EH (cell line): ENCODE measurements at regions not wholly inside any gene's neighbourhood (a gene's known extent, or its start where the extent isn't known, plus 50 kb on each side); places are given as distances from the start of the nearest gene placed in this dataset.
"Not testable (repeated sequence)": the region's sequence is repeated elsewhere in the genome, so short reads cannot be mapped to it uniquely, and the experiment has no call there.

Source experiments
- DNase-seq: peaks from one replicate; pipeline ENCODE4 v3.0.0-alpha.2; 2015; ENCODE audit warnings: low read depth

- no peak for DNase-seq
These were observed 571.7 kb upstream of the SLC35B3 start for GRCh38 chr6:9007027-9007426.

- DNase-seq = no peak
These were observed 567.5 kb upstream of the SLC35B3 start for GRCh38 chr6:9002833-9003232.

GRCh38 chr6:8995156-8995555 lies 559.8 kb upstream of the SLC35B3 start:
- no peak for DNase-seq

GRCh38 chr6:8993111-8993510 lies 557.8 kb upstream of the SLC35B3 start:
- DNase-seq = no peak

- DNase-seq = no peak
These were observed 556.5 kb upstream of the SLC35B3 start for GRCh38 chr6:8991844-8992243.

- DNase-seq = no peak
These were observed 554.7 kb upstream of the SLC35B3 start for GRCh38 chr6:8990075-8990474.

GRCh38 chr6:8983202-8983688 lies 547.9 kb upstream of the SLC35B3 start:
- DNase-seq = peak; percentile 71

- no peak for DNase-seq
These were observed 547.3 kb upstream of the SLC35B3 start for GRCh38 chr6:8982668-8983067.

- no peak for DNase-seq
These were observed 538.0 kb upstream of the SLC35B3 start for GRCh38 chr6:8973395-8973794.

- DNase-seq = no peak
These were observed 534.4 kb upstream of the SLC35B3 start for GRCh38 chr6:8969747-8970146.

GRCh38 chr6:8958894-8959511 lies 523.7 kb upstream of the SLC35B3 start:
- peak; percentile 46 for DNase-seq

- no peak for DNase-seq
These were observed 518.0 kb upstream of the SLC35B3 start for GRCh38 chr6:8953310-8953709.

- no peak for DNase-seq
These were observed 513.4 kb upstream of the SLC35B3 start for GRCh38 chr6:8948733-8949132.

- DNase-seq = peak; percentile 0
These were observed 512.6 kb upstream of the SLC35B3 start for GRCh38 chr6:8947900-8948299.

- no peak for DNase-seq
These were observed 509.2 kb upstream of the SLC35B3 start for GRCh38 chr6:8944548-8944947.

GRCh38 chr6:8943073-8943472 lies 507.7 kb upstream of the SLC35B3 start:
- no peak for DNase-seq

GRCh38 chr6:8941577-8941976 lies 506.2 kb upstream of the SLC35B3 start:
- DNase-seq = peak; percentile 2

GRCh38 chr6:8940356-8940755 lies 505.0 kb upstream of the SLC35B3 start:
- DNase-seq = no peak

GRCh38 chr6:8939615-8940014 lies 504.3 kb upstream of the SLC35B3 start:
- peak; percentile 15 for DNase-seq

- DNase-seq = no peak
These were observed 499.0 kb upstream of the SLC35B3 start for GRCh38 chr6:8934318-8934717.

GRCh38 chr6:8930009-8930408 lies 494.7 kb upstream of the SLC35B3 start:
- DNase-seq = no peak

- DNase-seq = not testable (repeated sequence)
These were observed 484.9 kb upstream of the SLC35B3 start for GRCh38 chr6:8920244-8920643.

GRCh38 chr6:8918196-8918595 lies 482.9 kb upstream of the SLC35B3 start:
- DNase-seq = no peak

GRCh38 chr6:8914700-8915099 lies 479.4 kb upstream of the SLC35B3 start:
- no peak for DNase-seq
